22Rv1 (cell line): ENCODE measurements at regions not wholly inside any gene's neighbourhood (a gene's known extent, or its start where the extent isn't known, plus 50 kb on each side); places are given as distances from the start of the nearest gene placed in this dataset.

Experiments
- ZFX ChIP-seq: fragments of 450-650 bp; IDR thresholded peaks from 2 replicates; pipeline ENCODE4 v1.6.1; 2017; ENCODE audit warnings: antibody characterized with exemption, borderline replicate concordance
- TF ChIP-seq, protein P1 (sequence below): fragments of 450-650 bp; IDR thresholded peaks from 2 replicates; pipeline ENCODE4 v1.5.1; 2017; ENCODE audit warnings: mild to moderate bottlenecking

DNA sequence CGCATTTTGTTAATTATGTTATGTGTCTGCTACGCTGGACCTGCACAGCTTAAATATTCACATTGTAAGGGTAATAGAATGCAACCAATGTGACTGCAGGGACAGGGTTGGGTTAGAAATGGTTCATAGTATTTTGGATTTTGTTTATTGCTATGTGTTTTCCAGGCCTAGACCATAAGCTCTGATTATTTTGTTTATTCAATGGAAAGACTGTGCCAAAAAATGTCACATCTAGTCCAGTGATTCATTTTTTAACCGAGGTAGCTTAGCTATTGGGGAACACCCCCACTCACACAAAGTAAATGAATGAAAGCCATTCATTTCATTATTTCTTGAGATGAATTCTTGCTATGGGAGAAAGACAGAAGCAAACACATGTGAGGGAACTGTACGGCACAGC is 516.5 kb upstream of the ANKRD30A start:
- TF ChIP-seq, protein P1, sequence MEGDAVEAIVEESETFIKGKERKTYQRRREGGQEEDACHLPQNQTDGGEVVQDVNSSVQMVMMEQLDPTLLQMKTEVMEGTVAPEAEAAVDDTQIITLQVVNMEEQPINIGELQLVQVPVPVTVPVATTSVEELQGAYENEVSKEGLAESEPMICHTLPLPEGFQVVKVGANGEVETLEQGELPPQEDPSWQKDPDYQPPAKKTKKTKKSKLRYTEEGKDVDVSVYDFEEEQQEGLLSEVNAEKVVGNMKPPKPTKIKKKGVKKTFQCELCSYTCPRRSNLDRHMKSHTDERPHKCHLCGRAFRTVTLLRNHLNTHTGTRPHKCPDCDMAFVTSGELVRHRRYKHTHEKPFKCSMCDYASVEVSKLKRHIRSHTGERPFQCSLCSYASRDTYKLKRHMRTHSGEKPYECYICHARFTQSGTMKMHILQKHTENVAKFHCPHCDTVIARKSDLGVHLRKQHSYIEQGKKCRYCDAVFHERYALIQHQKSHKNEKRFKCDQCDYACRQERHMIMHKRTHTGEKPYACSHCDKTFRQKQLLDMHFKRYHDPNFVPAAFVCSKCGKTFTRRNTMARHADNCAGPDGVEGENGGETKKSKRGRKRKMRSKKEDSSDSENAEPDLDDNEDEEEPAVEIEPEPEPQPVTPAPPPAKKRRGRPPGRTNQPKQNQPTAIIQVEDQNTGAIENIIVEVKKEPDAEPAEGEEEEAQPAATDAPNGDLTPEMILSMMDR, result no peak
- TF ChIP-seq ZFX, result no peak
